ENCODE measurements at regions not wholly inside any gene's neighbourhood (a gene's known extent, or its start where the extent isn't known, plus 50 kb on each side); places are given as distances from the start of the nearest gene placed in this dataset.
"Not testable (repeated sequence)": the region's sequence is repeated elsewhere in the genome, so short reads cannot be mapped to it uniquely, and the experiment has no call there.

GRCh38 chr16:80909720-80910119 lies 97.0 kb downstream of the CMC2 start:
- no peak overlapping the region for H3K27ac Mint-ChIP-seq
- peaks cover 9% of the 10 kb centered on the region for H3K4me1 Mint-ChIP-seq (ENCODE audit: low read depth)
- no peaks in the 10 kb centered on the region for H3K36me3 Mint-ChIP-seq (ENCODE audit: insufficient read depth)
- TF ChIP-seq, protein P1, sequence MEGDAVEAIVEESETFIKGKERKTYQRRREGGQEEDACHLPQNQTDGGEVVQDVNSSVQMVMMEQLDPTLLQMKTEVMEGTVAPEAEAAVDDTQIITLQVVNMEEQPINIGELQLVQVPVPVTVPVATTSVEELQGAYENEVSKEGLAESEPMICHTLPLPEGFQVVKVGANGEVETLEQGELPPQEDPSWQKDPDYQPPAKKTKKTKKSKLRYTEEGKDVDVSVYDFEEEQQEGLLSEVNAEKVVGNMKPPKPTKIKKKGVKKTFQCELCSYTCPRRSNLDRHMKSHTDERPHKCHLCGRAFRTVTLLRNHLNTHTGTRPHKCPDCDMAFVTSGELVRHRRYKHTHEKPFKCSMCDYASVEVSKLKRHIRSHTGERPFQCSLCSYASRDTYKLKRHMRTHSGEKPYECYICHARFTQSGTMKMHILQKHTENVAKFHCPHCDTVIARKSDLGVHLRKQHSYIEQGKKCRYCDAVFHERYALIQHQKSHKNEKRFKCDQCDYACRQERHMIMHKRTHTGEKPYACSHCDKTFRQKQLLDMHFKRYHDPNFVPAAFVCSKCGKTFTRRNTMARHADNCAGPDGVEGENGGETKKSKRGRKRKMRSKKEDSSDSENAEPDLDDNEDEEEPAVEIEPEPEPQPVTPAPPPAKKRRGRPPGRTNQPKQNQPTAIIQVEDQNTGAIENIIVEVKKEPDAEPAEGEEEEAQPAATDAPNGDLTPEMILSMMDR (IDR thresholded peaks at IDR 0.05; ENCODE audit: unreplicated experiment): no peak
- peaks cover 4% of the 10 kb centered on the region for H3K27me3 Mint-ChIP-seq
- DNase-seq (ENCODE audit: low spot score, unreplicated experiment): no peak
- H3K4me3 Mint-ChIP-seq (ENCODE audit: low read depth): no peak overlapping the region
- peaks cover 4% of the 10 kb centered on the region for H3K9me3 Mint-ChIP-seq (ENCODE audit: low read depth)

GRCh38 chr16:80906169-80906568 lies 100.5 kb downstream of the CMC2 start:
- not testable (repeated sequence) for DNase-seq (ENCODE audit: low spot score, unreplicated experiment)

DNA sequence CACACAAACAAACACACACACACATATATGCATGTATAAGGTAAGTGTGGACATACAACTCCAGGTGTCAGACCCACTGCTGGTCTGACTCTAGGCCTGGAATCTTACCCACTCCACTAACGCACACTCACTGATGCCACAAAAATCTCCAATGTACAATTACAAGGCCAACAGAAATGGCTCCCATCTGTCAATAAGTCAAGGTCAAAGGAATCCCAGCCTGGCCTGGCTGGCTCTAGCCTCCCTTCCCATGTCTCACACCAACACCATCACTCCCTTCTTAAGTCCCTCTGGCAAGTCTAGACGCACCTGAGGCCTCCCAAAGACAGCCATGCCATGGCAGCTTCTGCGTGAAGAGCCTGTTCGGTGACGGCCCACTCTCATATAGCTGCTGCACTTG lies 99.2 kb upstream of the CDYL2 start:
- H3K27ac Mint-ChIP-seq: no peak overlapping the region
- H3K36me3 Mint-ChIP-seq (ENCODE audit: insufficient read depth): no peaks in the 10 kb centered on the region
- H3K27me3 Mint-ChIP-seq: no peaks in the 10 kb centered on the region
- H3K4me3 Mint-ChIP-seq (ENCODE audit: low read depth): no peak overlapping the region
- no peak for DNase-seq (ENCODE audit: low spot score, unreplicated experiment)
- no peaks in the 10 kb centered on the region for H3K9me3 Mint-ChIP-seq (ENCODE audit: low read depth)
- TF ChIP-seq, protein P1 (IDR thresholded peaks at IDR 0.05; ENCODE audit: unreplicated experiment): no peak
- H3K4me1 Mint-ChIP-seq (ENCODE audit: low read depth): no peaks in the 10 kb centered on the region

More at GRCh38 chr16:80906169-80906568, 100.5 kb downstream of the CMC2 start:
- not testable (repeated sequence) for H3K9me3 Mint-ChIP-seq (ENCODE audit: low read depth); H3K4me3 Mint-ChIP-seq (ENCODE audit: low read depth); H3K27me3 Mint-ChIP-seq; H3K36me3 Mint-ChIP-seq (ENCODE audit: insufficient read depth); H3K4me1 Mint-ChIP-seq (ENCODE audit: low read depth); H3K27ac Mint-ChIP-seq

DNA sequence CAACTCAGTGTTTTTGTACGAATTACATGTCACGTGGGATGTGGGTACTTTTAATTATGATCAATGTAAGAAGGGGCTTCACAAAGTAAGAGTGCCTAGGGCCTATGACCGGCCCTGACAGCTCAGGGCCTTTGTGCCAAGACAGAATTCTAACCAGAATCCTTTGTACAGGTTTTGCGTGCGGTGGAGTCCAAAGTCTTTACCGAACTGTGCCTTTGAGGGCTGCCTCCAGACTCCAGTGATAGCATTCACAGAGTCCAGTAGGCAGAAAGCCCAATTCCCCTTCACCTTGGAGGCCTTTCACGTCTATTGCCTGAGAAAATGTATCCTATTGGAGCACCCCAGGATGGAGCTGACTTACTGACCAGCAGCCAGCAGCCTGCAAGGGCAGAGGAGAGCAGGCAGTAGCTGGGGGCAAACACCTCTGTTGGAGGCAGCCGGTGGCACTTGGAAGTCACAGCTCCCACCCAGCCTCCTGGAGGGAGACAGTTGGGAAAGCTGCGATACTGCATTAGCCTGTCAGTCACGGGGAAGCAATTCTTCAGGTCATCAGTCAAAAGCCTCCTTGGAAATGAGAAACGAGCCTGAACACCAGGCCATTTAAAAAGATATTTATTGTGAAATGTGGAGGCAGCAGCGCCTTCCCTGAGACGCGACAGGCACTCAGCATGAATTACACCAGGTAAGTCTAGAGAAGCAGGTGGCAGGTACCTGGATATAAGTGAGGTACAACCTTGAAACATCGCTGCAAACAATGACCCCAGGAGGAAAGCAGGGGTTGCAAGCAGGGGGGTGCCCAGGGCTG lies 98.1 kb upstream of the CDYL2 start:
- DNase-seq (ENCODE audit: low spot score, unreplicated experiment): no peak
- Mint-ChIP-seq H3K36me3 (ENCODE audit: insufficient read depth) (no peaks in the 10 kb centered on the region), H3K9me3 (ENCODE audit: low read depth) (no peaks in the 10 kb centered on the region), H3K27ac (no peak overlapping the region), H3K4me3 (ENCODE audit: low read depth) (no peak overlapping the region), H3K27me3 (no peaks in the 10 kb centered on the region), H3K4me1 (ENCODE audit: low read depth) (no peaks in the 10 kb centered on the region)
- TF ChIP-seq, protein P1 (IDR thresholded peaks at IDR 0.05; ENCODE audit: unreplicated experiment): no peak

DNA sequence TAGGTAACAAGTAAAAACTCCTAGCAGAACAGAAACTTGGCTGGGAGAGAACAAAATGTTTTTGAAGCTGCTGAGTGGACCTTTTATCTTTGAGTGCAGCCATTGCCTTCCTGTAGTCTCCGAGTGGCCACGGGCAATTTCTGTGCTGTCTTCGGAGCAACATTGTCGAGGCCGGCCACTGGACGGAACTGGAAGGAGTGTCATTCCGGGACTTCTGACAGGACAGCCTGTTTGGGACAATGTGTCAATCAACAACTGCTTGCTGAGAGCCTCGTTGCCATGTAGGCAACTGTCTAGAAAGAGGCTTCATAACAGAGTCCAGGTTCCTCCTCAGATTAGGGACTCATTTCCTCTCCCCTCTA lies 96.2 kb upstream of the CDYL2 start:
- H3K4me1 Mint-ChIP-seq (ENCODE audit: low read depth): no peaks in the 10 kb centered on the region
- no peaks in the 10 kb centered on the region for H3K36me3 Mint-ChIP-seq (ENCODE audit: insufficient read depth)
- H3K27me3 Mint-ChIP-seq: no peaks in the 10 kb centered on the region
- DNase-seq (ENCODE audit: low spot score, unreplicated experiment): no peak
- H3K4me3 Mint-ChIP-seq (ENCODE audit: low read depth): no peak overlapping the region
- no peaks in the 10 kb centered on the region for H3K9me3 Mint-ChIP-seq (ENCODE audit: low read depth)
- H3K27ac Mint-ChIP-seq: no peak overlapping the region
- TF ChIP-seq, protein P1 (IDR thresholded peaks at IDR 0.05; ENCODE audit: unreplicated experiment): no peak

Measured in progenitor cell of endocrine pancreas (in vitro differentiated cells).